ENCODE measurements at regions not wholly inside any gene's neighbourhood (a gene's known extent, or its start where the extent isn't known, plus 50 kb on each side); places are given as distances from the start of the nearest gene placed in this dataset.
"Not testable (repeated sequence)": the region's sequence is repeated elsewhere in the genome, so short reads cannot be mapped to it uniquely, and the experiment has no call there.

- TF ChIP-seq CTCF (IDR thresholded peaks at IDR 0.05) (no peak), POLR2A (IDR thresholded peaks at IDR 0.05) (no peak)
- H3K27ac ChIP-seq, result no peak overlapping the region
- no peak for ATAC-seq
- no peaks in the 10 kb centered on the region for H3K36me3 ChIP-seq
- WGBS, 4 donors, result 57 to 66% (median 62%) methylated on average over 5 of the region's 5 CpGs
- H3K27me3 ChIP-seq, result no peaks in the 10 kb centered on the region
- no peaks in the 10 kb centered on the region for H3K9me3 ChIP-seq
- no peaks in the 10 kb centered on the region for H3K4me1 ChIP-seq
- no peak for DNase-seq
- no peak overlapping the region for H3K4me3 ChIP-seq
- intact Hi-C loops (cut with DNase I), result no loop called here
Measured at GRCh38 chr16:26717826-26718225, 348.9 kb upstream of the C16orf82 start.

GRCh38 chr16:26721290-26721689 is 345.4 kb upstream of the C16orf82 start:
- no peaks in the 10 kb centered on the region for H3K27me3 ChIP-seq
- TF ChIP-seq POLR2A (IDR thresholded peaks at IDR 0.05) (no peak), CTCF (IDR thresholded peaks at IDR 0.05) (no peak)
- H3K36me3 ChIP-seq, result no peaks in the 10 kb centered on the region
- H3K4me3 ChIP-seq, result no peak overlapping the region
- H3K4me1 ChIP-seq, result no peaks in the 10 kb centered on the region
- no peak overlapping the region for H3K27ac ChIP-seq
- no peaks in the 10 kb centered on the region for H3K9me3 ChIP-seq
- intact Hi-C loops (cut with DNase I), result no loop called here
- ATAC-seq (no peak), DNase-seq (no peak)
- WGBS, 4 donors, result 79 to 89% (median 82%) methylated on average over 6 of the region's 6 CpGs

DNA sequence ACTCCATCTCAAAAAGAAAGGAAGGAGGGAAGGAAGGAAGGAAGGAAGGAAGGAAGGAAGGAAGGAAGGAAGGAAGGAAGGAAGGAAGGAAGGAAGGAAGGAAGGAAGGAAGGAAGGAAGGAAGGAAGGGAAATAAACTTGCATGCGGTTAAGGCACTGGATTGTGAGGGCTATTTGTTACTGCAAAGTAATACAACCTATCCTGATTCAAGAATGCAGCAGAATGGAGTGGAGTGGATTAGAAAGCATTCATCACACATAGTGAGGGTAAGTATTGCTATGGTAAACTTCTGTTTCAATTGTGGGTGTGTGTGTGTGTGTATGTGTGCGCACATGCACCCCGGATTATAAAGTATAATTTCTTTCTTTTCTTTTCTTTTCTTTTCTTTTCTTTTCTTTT is 344.8 kb upstream of the C16orf82 start:
- H3K9me3 ChIP-seq; DNase-seq; ATAC-seq; H3K27ac ChIP-seq; H3K36me3 ChIP-seq; H3K27me3 ChIP-seq; H3K4me3 ChIP-seq; intact Hi-C loops (cut with DNase I); H3K4me1 ChIP-seq: not testable (repeated sequence)
- 84 to 94% (median 88%) methylated on average over 3 of the region's 3 CpGs for WGBS, 4 donors

DNA sequence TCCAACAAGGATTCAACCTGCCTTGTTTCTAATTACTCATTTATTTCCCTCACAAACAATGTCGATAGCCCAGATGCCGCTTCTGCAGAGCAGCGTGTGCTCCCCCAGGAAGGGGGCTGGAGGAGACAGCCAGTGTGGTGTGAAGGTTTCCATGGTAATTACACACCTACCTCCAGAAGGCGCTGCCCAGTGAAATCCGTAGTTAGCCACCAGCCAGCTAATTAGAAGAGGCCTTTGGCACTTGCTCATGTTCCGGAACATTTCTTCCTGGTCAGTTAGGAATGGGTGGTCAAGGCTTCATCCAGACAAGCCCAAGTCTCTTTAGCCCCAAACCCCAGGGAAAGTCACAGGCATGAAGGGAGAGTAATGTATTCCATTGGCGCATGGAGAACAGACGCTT is 342.5 kb upstream of the C16orf82 start:
- Histone ChIP-seq H3K36me3 (no peaks in the 10 kb centered on the region), H3K4me3 (no peak overlapping the region), H3K9me3 (no peaks in the 10 kb centered on the region), H3K27me3 (no peaks in the 10 kb centered on the region), H3K27ac (no peak overlapping the region), H3K4me1 (peaks cover 0 to 4% (median 0%) of the 10 kb centered on the region in 12 donors)
- intact Hi-C loops (cut with DNase I), result no loop called here
- WGBS, 4 donors, result 64 to 74% (median 68%) methylated on average over 8 of the region's 8 CpGs
- no peak for ATAC-seq
- DNase-seq, result no peak
- TF ChIP-seq CTCF (IDR thresholded peaks at IDR 0.05) (no peak), POLR2A (IDR thresholded peaks at IDR 0.05) (no peak)

DNA sequence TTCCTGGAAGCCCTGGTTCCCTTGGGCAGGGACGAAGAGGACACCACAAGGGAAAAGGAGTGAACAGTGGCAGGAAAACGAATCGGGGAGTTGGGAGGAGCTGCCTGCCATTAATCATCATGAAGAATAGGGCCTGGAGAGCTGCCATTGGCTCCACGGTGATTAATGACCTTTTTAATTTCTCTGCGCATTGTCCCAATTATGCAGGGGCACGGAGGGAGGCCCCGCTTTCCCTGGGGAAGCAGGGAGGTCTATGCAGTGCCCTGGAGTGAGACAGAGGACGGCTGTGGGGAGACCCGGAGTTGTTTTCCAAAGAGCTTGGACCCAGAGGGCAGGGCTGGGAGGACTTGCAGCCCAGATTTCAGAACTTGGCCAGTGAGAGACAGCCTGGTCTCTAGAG is 338.9 kb upstream of the C16orf82 start:
- Histone ChIP-seq H3K27ac (no peak overlapping the region), H3K4me1 (peaks cover 0 to 4% (median 0%) of the 10 kb centered on the region in 12 donors), H3K9me3 (no peaks in the 10 kb centered on the region), H3K27me3 (no peaks in the 10 kb centered on the region), H3K36me3 (no peaks in the 10 kb centered on the region), H3K4me3 (no peak overlapping the region)
- no peak for DNase-seq
- TF ChIP-seq CTCF (IDR thresholded peaks at IDR 0.05) (no peak), POLR2A (IDR thresholded peaks at IDR 0.05) (no peak)
- ATAC-seq, result no peak
- 38 to 53% (median 45%) methylated on average over 9 of the region's 9 CpGs for WGBS, 4 donors
- intact Hi-C loops (cut with DNase I), result no loop called here

Measured in heart left ventricle (tissue), 16 donors.